ENCODE measurements at regions not wholly inside any gene's neighbourhood (a gene's known extent, or its start where the extent isn't known, plus 50 kb on each side); places are given as distances from the start of the nearest gene placed in this dataset.
A peak's percentile ranks its signal among the peaks of the same experiment; 100 is the strongest.
"Not testable (repeated sequence)": the region's sequence is repeated elsewhere in the genome, so short reads cannot be mapped to it uniquely, and the experiment has no call there.

- DNase-seq (ENCODE audit: low read depth in 3 of 3): peak; percentile 34 to 58 (median 46)
Observed at GRCh38 chr18:9017167-9017904, 85.2 kb upstream of the NDUFV2 start.

- DNase-seq (ENCODE audit: low read depth in 3 of 3): no peak
Observed at GRCh38 chr18:9017905-9018227, 84.6 kb upstream of the NDUFV2 start.

GRCh38 chr18:9019135-9019534 lies 83.4 kb upstream of the NDUFV2 start:
- DNase-seq (ENCODE audit: low read depth in 3 of 3): no peak

- no peak for DNase-seq (ENCODE audit: low read depth in 3 of 3)
Observed at GRCh38 chr18:9020221-9020620, 82.3 kb upstream of the NDUFV2 start.

- DNase-seq (ENCODE audit: low read depth in 3 of 3): no peak
Observed at GRCh38 chr18:9021458-9021857, 81.0 kb upstream of the NDUFV2 start.

GRCh38 chr18:9022397-9023155 lies 79.9 kb upstream of the NDUFV2 start:
- no peak for DNase-seq (ENCODE audit: low read depth in 3 of 3)

GRCh38 chr18:9024031-9024646 lies 78.4 kb upstream of the NDUFV2 start:
- not testable (repeated sequence) for DNase-seq (ENCODE audit: low read depth in 3 of 3)

- no peak for DNase-seq (ENCODE audit: low read depth in 3 of 3)
Observed at GRCh38 chr18:9025091-9025838, 77.2 kb upstream of the NDUFV2 start.

- no peak for DNase-seq (ENCODE audit: low read depth in 3 of 3)
Observed at GRCh38 chr18:9029131-9029530, 73.4 kb upstream of the NDUFV2 start.

GRCh38 chr18:9032519-9032918 lies 70.0 kb upstream of the NDUFV2 start:
- no peak for DNase-seq (ENCODE audit: low read depth in 3 of 3)

- no peak for DNase-seq (ENCODE audit: low read depth in 3 of 3)
Observed at GRCh38 chr18:9038277-9038871, 64.1 kb upstream of the NDUFV2 start.

- no peak for DNase-seq (ENCODE audit: low read depth in 3 of 3)
Observed at GRCh38 chr18:9039441-9040071, 62.9 kb upstream of the NDUFV2 start.

GRCh38 chr18:9042766-9043481 lies 59.6 kb upstream of the NDUFV2 start:
- DNase-seq (ENCODE audit: low read depth in 3 of 3): no peak

GRCh38 chr18:9043581-9043980 lies 58.9 kb upstream of the NDUFV2 start:
- DNase-seq (ENCODE audit: low read depth in 3 of 3): no peak

GRCh38 chr18:9047715-9048114 lies 54.8 kb upstream of the NDUFV2 start:
- DNase-seq (ENCODE audit: low read depth in 3 of 3): no peak

- DNase-seq (ENCODE audit: low read depth in 3 of 3): no peak
Observed at GRCh38 chr18:9048236-9048635, 54.3 kb upstream of the NDUFV2 start.

- DNase-seq (ENCODE audit: low read depth in 3 of 3): no peak
Observed at GRCh38 chr18:9048808-9049494, 53.5 kb upstream of the NDUFV2 start.

- no peak for DNase-seq (ENCODE audit: low read depth in 3 of 3)
Observed at GRCh38 chr18:9049495-9049809, 53.0 kb upstream of the NDUFV2 start.

- not testable (repeated sequence) for DNase-seq (ENCODE audit: low read depth in 3 of 3)
Observed at GRCh38 chr18:9050628-9051284, 51.7 kb upstream of the NDUFV2 start.
